NOMO-1 (cell line): ENCODE measurements at regions not wholly inside any gene's neighbourhood (a gene's known extent, or its start where the extent isn't known, plus 50 kb on each side); places are given as distances from the start of the nearest gene placed in this dataset.

Source experiments
- DNase-seq, 2 experiments: peaks; one replicate each; lab custom pipeline; 2025; ENCODE audit not compliant: unreplicated experiment in 2 of 2; lab: John Stamatoyannopoulos, UW

- DNase-seq: no peak
Measured at GRCh38 chr10:3494838-3495230, 290.2 kb downstream of the KLF6 start.

- DNase-seq: peak in 1 of 2 experiments; percentile 11
Measured at GRCh38 chr10:3494131-3494837, 290.7 kb downstream of the KLF6 start.

GRCh38 chr10:3493621-3494020 is 291.4 kb downstream of the KLF6 start:
- DNase-seq: no peak

- DNase-seq: no peak
Measured at GRCh38 chr10:3491571-3491970, 293.4 kb downstream of the KLF6 start.

GRCh38 chr10:3487228-3487627 is 297.8 kb downstream of the KLF6 start:
- no peak for DNase-seq

- DNase-seq: no peak
Measured at GRCh38 chr10:3486346-3487065, 298.5 kb downstream of the KLF6 start.

GRCh38 chr10:3485057-3485686 is 299.8 kb downstream of the KLF6 start:
- DNase-seq: peak; percentile 74 to 80

- DNase-seq: no peak
Measured at GRCh38 chr10:3484306-3485056, 300.5 kb downstream of the KLF6 start.

- peak; percentile 84 to 94 for DNase-seq
Measured at GRCh38 chr10:3482200-3482993, 302.6 kb downstream of the KLF6 start.

GRCh38 chr10:3481496-3481895 is 303.5 kb downstream of the KLF6 start:
- no peak for DNase-seq

GRCh38 chr10:3480990-3481315 is 304.1 kb downstream of the KLF6 start:
- DNase-seq: no peak

GRCh38 chr10:3480281-3480989 is 304.6 kb downstream of the KLF6 start:
- DNase-seq: no peak

GRCh38 chr10:3478632-3479240 is 306.2 kb upstream of the PITRM1 start:
- no peak for DNase-seq

GRCh38 chr10:3478153-3478552 is 305.6 kb upstream of the PITRM1 start:
- DNase-seq: no peak

- no peak for DNase-seq
Measured at GRCh38 chr10:3477683-3478082, 305.1 kb upstream of the PITRM1 start.

- no peak for DNase-seq
Measured at GRCh38 chr10:3476640-3477448, 304.3 kb upstream of the PITRM1 start.

GRCh38 chr10:3476186-3476585 is 303.6 kb upstream of the PITRM1 start:
- no peak for DNase-seq

GRCh38 chr10:3475367-3475766 is 302.8 kb upstream of the PITRM1 start:
- no peak for DNase-seq

GRCh38 chr10:3474266-3474665 is 301.7 kb upstream of the PITRM1 start:
- DNase-seq: no peak
